HFFc6 (cell line): ENCODE measurements at regions not wholly inside any gene's neighbourhood (a gene's known extent, or its start where the extent isn't known, plus 50 kb on each side); places are given as distances from the start of the nearest gene placed in this dataset.
"Not testable (repeated sequence)": the region's sequence is repeated elsewhere in the genome, so short reads cannot be mapped to it uniquely, and the experiment has no call there.

Source experiments
- DNase-seq: peaks from one replicate; pipeline ENCODE4 v3.0.0-alpha.2; 2018
- H3K27ac Mint-ChIP-seq: 2 replicates; pipeline ENCODE4 v1.8.0; 2020; ENCODE audit warnings: mild to moderate bottlenecking, mixed read lengths
- H3K27me3 Mint-ChIP-seq: 2 replicates; pipeline ENCODE4 v1.8.0; 2021; ENCODE audit warnings: mild to moderate bottlenecking, moderate library complexity, mixed read lengths; ENCODE audit not compliant: insufficient read depth
- H3K36me3 Mint-ChIP-seq: 2 replicates; pipeline ENCODE4 v1.8.0; 2021; ENCODE audit warnings: low read depth, mixed read lengths
- H3K4me1 Mint-ChIP-seq: 2 replicates; pipeline ENCODE4 v1.8.0; 2020; ENCODE audit warnings: low read depth, mixed read lengths
- H3K4me3 Mint-ChIP-seq: 2 replicates; pipeline ENCODE4 v1.8.0; 2020; ENCODE audit warnings: mild to moderate bottlenecking, moderate library complexity, mixed read lengths
- H3K9me3 Mint-ChIP-seq: 2 replicates; pipeline ENCODE4 v1.8.0; 2020; ENCODE audit warnings: mild to moderate bottlenecking, mixed read lengths
- TF ChIP-seq, protein P1 (sequence below): fragments of 200-600 bp; sonication (generic); IDR thresholded peaks from 2 replicates; pipeline ENCODE4 v1.5.0; 2021; ENCODE audit warnings: antibody characterized with exemption, mild to moderate bottlenecking

DNA sequence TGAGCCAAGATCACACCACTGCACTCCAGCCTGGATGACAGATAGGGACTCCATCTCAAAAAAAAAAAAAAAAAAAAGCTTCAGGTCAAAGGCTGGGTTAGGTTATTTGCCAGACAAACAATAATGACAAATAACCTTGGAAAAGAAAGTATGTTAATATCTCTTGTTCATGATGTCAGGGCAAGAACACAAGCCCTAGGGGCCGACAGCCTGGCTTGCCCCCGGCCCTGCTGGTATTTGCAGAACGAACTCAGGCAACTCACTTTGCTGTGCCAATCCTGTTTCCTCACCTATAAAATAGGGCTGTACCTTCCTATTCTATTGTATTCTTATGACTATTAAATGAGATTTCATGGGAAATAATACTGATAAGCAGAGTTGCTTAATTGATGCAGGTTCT, 75.4 kb upstream of the CDC42EP3 start:
- Mint-ChIP-seq H3K27me3 (no peaks in the 10 kb centered on the region), H3K36me3 (peaks cover 5% of the 10 kb centered on the region), H3K27ac (no peak overlapping the region), H3K9me3 (no peaks in the 10 kb centered on the region), H3K4me1 (peaks cover 20% of the 10 kb centered on the region), H3K4me3 (no peak overlapping the region)
- no peak for DNase-seq
- TF ChIP-seq, protein P1, sequence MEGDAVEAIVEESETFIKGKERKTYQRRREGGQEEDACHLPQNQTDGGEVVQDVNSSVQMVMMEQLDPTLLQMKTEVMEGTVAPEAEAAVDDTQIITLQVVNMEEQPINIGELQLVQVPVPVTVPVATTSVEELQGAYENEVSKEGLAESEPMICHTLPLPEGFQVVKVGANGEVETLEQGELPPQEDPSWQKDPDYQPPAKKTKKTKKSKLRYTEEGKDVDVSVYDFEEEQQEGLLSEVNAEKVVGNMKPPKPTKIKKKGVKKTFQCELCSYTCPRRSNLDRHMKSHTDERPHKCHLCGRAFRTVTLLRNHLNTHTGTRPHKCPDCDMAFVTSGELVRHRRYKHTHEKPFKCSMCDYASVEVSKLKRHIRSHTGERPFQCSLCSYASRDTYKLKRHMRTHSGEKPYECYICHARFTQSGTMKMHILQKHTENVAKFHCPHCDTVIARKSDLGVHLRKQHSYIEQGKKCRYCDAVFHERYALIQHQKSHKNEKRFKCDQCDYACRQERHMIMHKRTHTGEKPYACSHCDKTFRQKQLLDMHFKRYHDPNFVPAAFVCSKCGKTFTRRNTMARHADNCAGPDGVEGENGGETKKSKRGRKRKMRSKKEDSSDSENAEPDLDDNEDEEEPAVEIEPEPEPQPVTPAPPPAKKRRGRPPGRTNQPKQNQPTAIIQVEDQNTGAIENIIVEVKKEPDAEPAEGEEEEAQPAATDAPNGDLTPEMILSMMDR: no peak

GRCh38 chr2:37748541-37748940, 77.1 kb upstream of the CDC42EP3 start:
- TF ChIP-seq, protein P1: no peak
- peaks cover 4% of the 10 kb centered on the region for H3K4me1 Mint-ChIP-seq
- no peaks in the 10 kb centered on the region for H3K27me3 Mint-ChIP-seq
- no peak overlapping the region for H3K4me3 Mint-ChIP-seq
- H3K36me3 Mint-ChIP-seq: no peaks in the 10 kb centered on the region
- no peak for DNase-seq
- H3K9me3 Mint-ChIP-seq: no peaks in the 10 kb centered on the region
- H3K27ac Mint-ChIP-seq: no peak overlapping the region

- not testable (repeated sequence) for H3K4me1 Mint-ChIP-seq, H3K27ac Mint-ChIP-seq, H3K4me3 Mint-ChIP-seq, H3K27me3 Mint-ChIP-seq, H3K36me3 Mint-ChIP-seq, DNase-seq, H3K9me3 Mint-ChIP-seq
Measured at GRCh38 chr2:37750286-37750685, 78.8 kb upstream of the CDC42EP3 start.

- Mint-ChIP-seq H3K4me3 (no peak overlapping the region), H3K27me3 (no peaks in the 10 kb centered on the region), H3K4me1 (peaks cover 11% of the 10 kb centered on the region)
Measured at GRCh38 chr2:37752766-37753165, 81.3 kb upstream of the CDC42EP3 start.

GRCh38 chr2:37753758-37754157, 82.3 kb upstream of the CDC42EP3 start:
- H3K27me3 Mint-ChIP-seq: no peaks in the 10 kb centered on the region
- no peaks in the 10 kb centered on the region for H3K36me3 Mint-ChIP-seq
- no peak overlapping the region for H3K27ac Mint-ChIP-seq
- TF ChIP-seq, protein P1: no peak
- H3K9me3 Mint-ChIP-seq: no peaks in the 10 kb centered on the region
- no peak overlapping the region for H3K4me3 Mint-ChIP-seq
- no peak for DNase-seq
- peaks cover 11% of the 10 kb centered on the region for H3K4me1 Mint-ChIP-seq

More at GRCh38 chr2:37752766-37753165, 81.3 kb upstream of the CDC42EP3 start:
- TF ChIP-seq, protein P1: no peak
- H3K27ac Mint-ChIP-seq: no peak overlapping the region
- DNase-seq: no peak
- H3K9me3 Mint-ChIP-seq: no peaks in the 10 kb centered on the region
- H3K36me3 Mint-ChIP-seq: no peaks in the 10 kb centered on the region

GRCh38 chr2:37755961-37756559, 84.6 kb upstream of the CDC42EP3 start:
- peaks cover 11% of the 10 kb centered on the region for H3K4me1 Mint-ChIP-seq
- not testable (repeated sequence) for H3K27me3 Mint-ChIP-seq, H3K9me3 Mint-ChIP-seq, DNase-seq, H3K4me3 Mint-ChIP-seq, H3K36me3 Mint-ChIP-seq
- H3K27ac Mint-ChIP-seq: peak overlapping the region; percentile 5; the same call in 1 of the 2 replicates

DNA sequence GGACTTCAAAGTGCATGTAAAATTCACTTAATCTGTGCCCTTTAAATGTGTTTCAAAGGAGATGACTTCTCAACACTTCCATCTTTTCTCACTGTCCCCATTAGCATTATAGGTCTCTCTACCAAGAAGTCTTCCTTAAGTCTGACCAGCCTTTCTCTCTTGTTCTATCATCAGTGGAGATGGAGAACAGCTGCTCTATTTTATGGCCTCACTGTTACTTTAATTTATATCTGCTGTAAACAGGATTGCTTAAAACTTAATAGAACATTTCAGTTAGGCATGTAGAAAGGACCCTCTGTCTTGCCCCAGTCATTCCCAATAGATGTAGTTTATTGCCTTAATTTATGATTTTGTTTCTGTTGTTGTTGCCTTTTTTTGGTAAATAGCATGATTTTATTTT, 86.0 kb upstream of the CDC42EP3 start:
- H3K27ac Mint-ChIP-seq, H3K36me3 Mint-ChIP-seq, DNase-seq, H3K9me3 Mint-ChIP-seq, H3K27me3 Mint-ChIP-seq, H3K4me3 Mint-ChIP-seq: not testable (repeated sequence)
- peaks cover 24% of the 10 kb centered on the region for H3K4me1 Mint-ChIP-seq

DNA sequence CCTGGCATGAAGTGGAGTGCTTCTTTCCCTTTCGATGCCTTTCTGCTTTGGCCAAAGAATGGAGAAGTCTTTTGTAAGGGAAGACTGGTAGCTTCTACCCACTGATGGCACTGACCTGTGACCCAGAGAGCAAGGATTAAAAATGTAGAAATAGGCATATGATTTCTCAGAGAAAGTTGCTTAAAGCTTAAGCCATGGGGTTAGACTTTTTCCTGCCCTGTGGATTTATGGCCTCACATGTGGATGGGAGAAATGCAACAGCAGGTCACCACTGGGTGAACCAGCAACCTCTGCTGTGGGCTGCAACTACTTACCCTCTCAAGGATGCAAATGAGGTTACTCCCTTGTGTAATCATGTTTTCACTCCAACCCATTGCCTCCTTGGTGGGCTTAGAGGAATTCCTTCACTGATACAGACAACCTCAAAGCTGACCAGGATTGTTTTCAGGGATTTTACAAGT, 86.7 kb upstream of the CDC42EP3 start:
- not testable (repeated sequence) for DNase-seq

GRCh38 chr2:37759989-37760388, 88.5 kb upstream of the CDC42EP3 start:
- H3K27ac Mint-ChIP-seq, H3K27me3 Mint-ChIP-seq, H3K4me3 Mint-ChIP-seq, DNase-seq, H3K9me3 Mint-ChIP-seq, H3K36me3 Mint-ChIP-seq: not testable (repeated sequence)
- H3K4me1 Mint-ChIP-seq: peaks cover 42% of the 10 kb centered on the region

More for the DNA sequence above, 86.7 kb upstream of the CDC42EP3 start:
- not testable (repeated sequence) for H3K27me3 Mint-ChIP-seq, H3K4me3 Mint-ChIP-seq, H3K36me3 Mint-ChIP-seq, H3K9me3 Mint-ChIP-seq, H3K27ac Mint-ChIP-seq
- peaks cover 29% of the 10 kb centered on the region for H3K4me1 Mint-ChIP-seq
